ENCODE measurements at regions not wholly inside any gene's neighbourhood (a gene's known extent, or its start where the extent isn't known, plus 50 kb on each side); places are given as distances from the start of the nearest gene placed in this dataset.

DNA sequence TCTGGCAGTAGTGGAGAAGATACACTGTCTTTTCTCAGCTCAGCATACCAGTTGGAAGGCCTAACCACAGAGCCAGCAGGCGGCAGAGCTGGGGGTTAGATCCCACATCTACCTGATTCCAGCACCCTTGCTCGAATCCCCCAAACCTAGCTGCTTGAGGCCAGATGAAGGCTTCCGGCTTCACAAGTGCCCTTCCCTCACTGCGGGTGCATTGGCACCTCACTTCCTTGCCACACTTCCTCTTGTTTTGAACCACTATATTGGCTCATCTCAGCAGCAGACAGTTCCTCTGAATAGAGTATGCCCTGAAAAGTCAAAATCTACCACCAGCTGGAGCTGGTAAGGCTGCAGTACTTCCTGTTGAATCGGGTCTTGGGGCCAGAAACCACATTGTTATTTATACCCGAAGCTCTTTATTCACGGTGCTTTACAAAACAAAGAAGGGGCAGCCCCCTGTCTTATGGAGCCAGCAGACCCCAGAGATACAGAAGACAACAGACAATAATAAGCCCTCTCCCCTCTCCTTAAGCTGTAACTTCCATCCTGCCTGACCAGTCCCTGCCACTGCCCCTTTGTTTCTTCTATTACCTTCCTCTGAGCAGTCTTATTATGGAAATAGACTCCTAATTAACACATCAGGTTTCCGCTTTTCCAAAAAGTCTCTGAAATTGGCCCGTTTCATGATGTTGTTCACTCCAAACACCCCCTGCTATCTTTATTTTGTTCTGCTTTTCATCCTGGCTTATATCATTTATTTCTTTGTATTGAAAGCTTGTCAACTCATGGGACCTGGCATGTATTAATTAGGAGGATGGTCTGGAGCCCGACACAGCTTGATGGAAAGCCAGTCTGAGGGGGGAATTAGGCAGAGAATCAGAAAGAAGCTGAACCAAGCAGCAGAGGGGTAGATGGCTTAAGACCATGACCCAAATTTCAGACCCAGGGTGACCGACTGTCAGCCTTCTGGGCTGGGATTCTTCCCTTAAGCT lies 233.5 kb downstream of the EFCAB11 start:
- Mint-ChIP-seq H3K9me3 (peaks cover 13% of the 10 kb centered on the region), H3K36me3 (ENCODE audit: low read depth) (peaks cover 21% of the 10 kb centered on the region), H3K4me3 (peak overlapping the region; percentile 52), H3K27me3 (no peaks in the 10 kb centered on the region), H3K4me1 (ENCODE audit: low read depth) (peaks cover 81% of the 10 kb centered on the region), H3K27ac (peak overlapping the region; percentile 100)
- CTCF ChIA-PET, result interaction anchor here (0.6 to 2.3 kb wide), 11 partner anchors 18 to 254 kb away, joined by 3 to 9 read pairs (median 3); no protein-coding TSS in a partner anchor
- POLR2A ChIA-PET, result interaction anchor here (0.7 to 4.3 kb wide), 21 partner anchors 9 to 296 kb away, joined by 3 to 38 read pairs (median 4); no protein-coding TSS in a partner anchor
- DNase-seq (peak; percentile 86), ATAC-seq (peak; percentile 82)
- no peak for TF ChIP-seq CTCF (IDR thresholded peaks at IDR 0.05)
- intact Hi-C loops (cut with micrococcal nuclease), result loop anchor here (2.0 to 5.0 kb wide), 3 partner anchors 40 to 99 kb away; no protein-coding TSS in a partner anchor

GRCh38 chr14:89720076-89720687 lies 234.3 kb downstream of the EFCAB11 start:
- DNase-seq (peak; percentile 45), ATAC-seq (peak; percentile 10)
- H3K36me3 Mint-ChIP-seq (ENCODE audit: low read depth), result peaks cover 23% of the 10 kb centered on the region
- TF ChIP-seq CTCF (IDR thresholded peaks at IDR 0.05), result no peak
- ChIA-PET POLR2A (interaction anchor here (0.7 to 4.3 kb wide), 12 partner anchors 8 to 290 kb away, joined by 3 to 38 read pairs (median 6); no protein-coding TSS in a partner anchor), CTCF (interaction anchor here (0.9 to 2.3 kb wide), 5 partner anchors 17 to 101 kb away, joined by 3 to 9 read pairs (median 4); no protein-coding TSS in a partner anchor)
- intact Hi-C loops (cut with micrococcal nuclease), result loop anchor here (2.0 to 5.0 kb wide), 3 partner anchors 39 to 98 kb away; no protein-coding TSS in a partner anchor
- peaks cover 80% of the 10 kb centered on the region for H3K4me1 Mint-ChIP-seq (ENCODE audit: low read depth)
- peaks cover 13% of the 10 kb centered on the region for H3K9me3 Mint-ChIP-seq
- no peaks in the 10 kb centered on the region for H3K27me3 Mint-ChIP-seq
- peak overlapping the region; percentile 100 for H3K27ac Mint-ChIP-seq
- H3K4me3 Mint-ChIP-seq, result peak overlapping the region; percentile 52

DNA sequence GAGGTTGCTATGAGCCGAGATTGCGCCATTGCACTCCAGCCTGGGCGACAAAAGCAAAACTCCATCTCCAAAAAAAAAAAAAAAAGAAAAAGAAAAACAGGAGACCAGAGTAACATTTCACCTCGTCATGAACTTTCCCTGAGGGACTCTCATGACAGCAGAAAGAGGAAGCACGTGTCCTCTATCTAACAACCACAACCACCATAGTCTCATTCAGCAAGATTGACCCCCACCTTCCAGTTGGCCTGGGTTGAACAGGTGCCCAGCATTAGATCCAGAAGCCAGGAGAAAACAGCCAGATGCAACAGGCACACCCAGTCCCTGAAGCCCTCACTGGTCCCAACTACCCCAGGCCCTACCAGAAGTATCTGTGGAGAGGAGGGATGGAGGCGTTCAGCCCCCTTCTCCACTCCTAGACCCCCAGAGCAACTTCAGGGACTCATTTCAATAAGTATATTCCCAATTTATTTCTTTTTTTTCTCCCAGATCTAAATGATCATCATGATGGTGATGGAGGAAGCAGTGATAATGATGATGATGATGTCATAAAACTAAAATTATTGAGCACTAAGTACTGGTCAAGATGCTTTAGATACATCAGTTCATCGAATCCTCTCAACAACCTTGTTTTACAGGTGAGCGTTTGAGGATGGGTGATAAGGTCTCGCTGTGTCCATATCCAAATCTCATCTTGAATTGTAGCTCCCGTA lies 235.0 kb downstream of the EFCAB11 start:
- no peak overlapping the region for H3K4me3 Mint-ChIP-seq
- peaks cover 13% of the 10 kb centered on the region for H3K9me3 Mint-ChIP-seq
- H3K4me1 Mint-ChIP-seq (ENCODE audit: low read depth), result peaks cover 78% of the 10 kb centered on the region
- ChIA-PET CTCF (no interaction called here), POLR2A (interaction anchor here (4.3 kb wide), 1 partner anchor 17 kb away, joined by 38 read pairs; no protein-coding TSS in a partner anchor)
- peak overlapping the region; percentile 100 for H3K27ac Mint-ChIP-seq
- DNase-seq (no peak), ATAC-seq (no peak)
- peaks cover 23% of the 10 kb centered on the region for H3K36me3 Mint-ChIP-seq (ENCODE audit: low read depth)
- H3K27me3 Mint-ChIP-seq, result no peaks in the 10 kb centered on the region
- no peak for TF ChIP-seq CTCF (IDR thresholded peaks at IDR 0.05)
- intact Hi-C loops (cut with micrococcal nuclease), result loop anchor here (2.0 to 5.0 kb wide), 3 partner anchors 39 to 97 kb away; no protein-coding TSS in a partner anchor

- Mint-ChIP-seq H3K4me1 (ENCODE audit: low read depth) (peaks cover 22% of the 10 kb centered on the region), H3K27ac (no peak overlapping the region), H3K9me3 (peaks cover 29% of the 10 kb centered on the region), H3K27me3 (no peaks in the 10 kb centered on the region), H3K36me3 (ENCODE audit: low read depth) (peaks cover 13% of the 10 kb centered on the region), H3K4me3 (no peak overlapping the region)
- CTCF ChIA-PET, result interaction anchor here (2.6 kb wide), 1 partner anchor 9 kb away, joined by 8 read pairs; no protein-coding TSS in a partner anchor
- POLR2A ChIA-PET, result no interaction called here
- ATAC-seq, result no peak
- intact Hi-C loops (cut with micrococcal nuclease), result no loop called here
- no peak for TF ChIP-seq CTCF (IDR thresholded peaks at IDR 0.05)
- DNase-seq, result no peak
Observed at GRCh38 chr14:89708982-89709625, 245.4 kb downstream of the EFCAB11 start.

Data from activated CD8-positive, alpha-beta T cell treated with anti-CD3 and anti-CD28 coated beads for 36 hours (primary cell).